ENCODE measurements at regions not wholly inside any gene's neighbourhood (a gene's known extent, or its start where the extent isn't known, plus 50 kb on each side); places are given as distances from the start of the nearest gene placed in this dataset.

GRCh38 chr16:52022980-52023379, 524.0 kb downstream of the TOX3 start:
- 81 to 86% methylated on average over 4 of the region's 4 CpGs for WGBS, 2 donors
- H3K27ac ChIP-seq (ENCODE audit: low read depth in 1 of 2, low read length in 1 of 2): no peak overlapping the region
- H3K9ac ChIP-seq (ENCODE audit: insufficient read depth in 1 of 2, low read length in 2 of 2): no peak overlapping the region
- H3K4me1 ChIP-seq (ENCODE audit: control insufficient read depth in 5 of 5, insufficient read depth in 5 of 5, low read length in 5 of 5): no peaks in the 10 kb centered on the region
- no peaks in the 10 kb centered on the region for H3K36me3 ChIP-seq (ENCODE audit: control insufficient read depth in 4 of 4, insufficient read depth in 4 of 4, low read length in 4 of 4)
- no peak overlapping the region for H3K4me3 ChIP-seq
- no peak for DNase-seq
- no peaks in the 10 kb centered on the region for H3K27me3 ChIP-seq (ENCODE audit: control insufficient read depth in 3 of 3, insufficient read depth in 3 of 3, low read length in 2 of 3)
- no peak for ATAC-seq (ENCODE audit: insufficient read depth, low FRiP score)
- no peaks in the 10 kb centered on the region for H3K9me3 ChIP-seq (ENCODE audit: control insufficient read depth in 4 of 4, insufficient read depth in 3 of 4, low read length in 3 of 4)
- no peak for TF ChIP-seq CTCF (IDR thresholded peaks at IDR 0.05; ENCODE audit: control extremely low read depth, extremely low read depth)

- ATAC-seq (ENCODE audit: insufficient read depth, low FRiP score): no peak
- Histone ChIP-seq H3K9ac (ENCODE audit: insufficient read depth in 1 of 2, low read length in 2 of 2) (no peak overlapping the region), H3K27ac (ENCODE audit: low read depth in 1 of 2, low read length in 1 of 2) (no peak overlapping the region), H3K4me1 (ENCODE audit: control insufficient read depth in 5 of 5, insufficient read depth in 5 of 5, low read length in 5 of 5) (no peaks in the 10 kb centered on the region), H3K36me3 (ENCODE audit: control insufficient read depth in 4 of 4, insufficient read depth in 4 of 4, low read length in 4 of 4) (no peaks in the 10 kb centered on the region), H3K4me3 (no peak overlapping the region), H3K9me3 (ENCODE audit: control insufficient read depth in 4 of 4, insufficient read depth in 3 of 4, low read length in 3 of 4) (no peaks in the 10 kb centered on the region), H3K27me3 (ENCODE audit: control insufficient read depth in 3 of 3, insufficient read depth in 3 of 3, low read length in 2 of 3) (no peaks in the 10 kb centered on the region)
- WGBS, 2 donors: 70 to 82% methylated on average over 3 of the region's 3 CpGs
- no peak for TF ChIP-seq CTCF (IDR thresholded peaks at IDR 0.05; ENCODE audit: control extremely low read depth, extremely low read depth)
- no peak for DNase-seq
Measured at GRCh38 chr16:52022177-52022576, 524.8 kb downstream of the TOX3 start.

- Histone ChIP-seq H3K27me3 (ENCODE audit: control insufficient read depth in 3 of 3, insufficient read depth in 3 of 3, low read length in 2 of 3) (no peaks in the 10 kb centered on the region), H3K27ac (ENCODE audit: low read depth in 1 of 2, low read length in 1 of 2) (no peak overlapping the region), H3K9me3 (ENCODE audit: control insufficient read depth in 4 of 4, insufficient read depth in 3 of 4, low read length in 3 of 4) (peaks cover 0 to 9% (median 2%) of the 10 kb centered on the region in 4 donors), H3K9ac (ENCODE audit: insufficient read depth in 1 of 2, low read length in 2 of 2) (no peak overlapping the region), H3K36me3 (ENCODE audit: control insufficient read depth in 4 of 4, insufficient read depth in 4 of 4, low read length in 4 of 4) (no peaks in the 10 kb centered on the region), H3K4me1 (ENCODE audit: control insufficient read depth in 5 of 5, insufficient read depth in 5 of 5, low read length in 5 of 5) (no peaks in the 10 kb centered on the region), H3K4me3 (no peak overlapping the region)
- no peak for TF ChIP-seq CTCF (IDR thresholded peaks at IDR 0.05; ENCODE audit: control extremely low read depth, extremely low read depth)
- 61 to 63% methylated on average over 2 of the region's 2 CpGs for WGBS, 2 donors
- DNase-seq (no peak), ATAC-seq (ENCODE audit: insufficient read depth, low FRiP score) (no peak)
Measured at GRCh38 chr16:52016387-52016786, 530.6 kb downstream of the TOX3 start.

GRCh38 chr16:52005551-52005950, 541.4 kb downstream of the TOX3 start:
- Histone ChIP-seq H3K9me3 (ENCODE audit: control insufficient read depth in 4 of 4, insufficient read depth in 3 of 4, low read length in 3 of 4) (no peaks in the 10 kb centered on the region), H3K9ac (ENCODE audit: insufficient read depth in 1 of 2, low read length in 2 of 2) (no peak overlapping the region), H3K4me3 (no peak overlapping the region), H3K4me1 (ENCODE audit: control insufficient read depth in 5 of 5, insufficient read depth in 5 of 5, low read length in 5 of 5) (no peaks in the 10 kb centered on the region), H3K27ac (ENCODE audit: low read depth in 1 of 2, low read length in 1 of 2) (no peak overlapping the region), H3K27me3 (ENCODE audit: control insufficient read depth in 3 of 3, insufficient read depth in 3 of 3, low read length in 2 of 3) (no peaks in the 10 kb centered on the region), H3K36me3 (ENCODE audit: control insufficient read depth in 4 of 4, insufficient read depth in 4 of 4, low read length in 4 of 4) (no peaks in the 10 kb centered on the region)
- no peak for DNase-seq
- no peak for ATAC-seq (ENCODE audit: insufficient read depth, low FRiP score)
- TF ChIP-seq CTCF (IDR thresholded peaks at IDR 0.05; ENCODE audit: control extremely low read depth, extremely low read depth): no peak

Data from lung (tissue), 11 donors.